H9 (cell line): ENCODE measurements at regions not wholly inside any gene's neighbourhood (a gene's known extent, or its start where the extent isn't known, plus 50 kb on each side); places are given as distances from the start of the nearest gene placed in this dataset.

Experiments used
- DNase-seq: peaks from one replicate; pipeline ENCODE4 v3.0.0-alpha.2; 2017
- H2AFZ ChIP-seq: one replicate; pipeline ENCODE4 v1.6.1; 2013; ENCODE audit warnings: mild to moderate bottlenecking, low read length, control low read depth, moderate library complexity
- H2AK5ac ChIP-seq: 2 replicates; pipeline ENCODE4 v1.6.1; 2013; ENCODE audit warnings: low read length, control low read depth, mixed read lengths; ENCODE audit not compliant: insufficient read length
- H2BK120ac ChIP-seq: one replicate; pipeline ENCODE4 v1.6.1; 2013; ENCODE audit warnings: low read depth, mild to moderate bottlenecking, low read length, control low read depth, inconsistent platforms; ENCODE audit not compliant: poor library complexity, severe bottlenecking
- H2BK12ac ChIP-seq: 2 replicates; pipeline ENCODE4 v1.6.1; 2013; ENCODE audit warnings: low read length, control low read depth, mixed read lengths, low read depth; ENCODE audit not compliant: insufficient read length
- H2BK15ac ChIP-seq: 2 replicates; pipeline ENCODE4 v1.6.1; 2013; ENCODE audit warnings: low read depth, low read length, control low read depth
- H2BK20ac ChIP-seq: one replicate; pipeline ENCODE4 v1.6.1; 2013; ENCODE audit warnings: low read depth, mild to moderate bottlenecking, low read length, control low read depth, inconsistent platforms; ENCODE audit not compliant: poor library complexity, severe bottlenecking
- H2BK5ac ChIP-seq: 2 replicates; pipeline ENCODE4 v1.6.1; 2013; ENCODE audit warnings: low read length, control low read depth, mixed read lengths; ENCODE audit not compliant: insufficient read length
- H3K14ac ChIP-seq: 2 replicates; pipeline ENCODE4 v1.6.1; 2013; ENCODE audit warnings: low read length, control low read depth; ENCODE audit not compliant: insufficient read depth
- H3K18ac ChIP-seq: 2 replicates; pipeline ENCODE4 v1.6.1; 2013; ENCODE audit warnings: low read depth, mild to moderate bottlenecking, mixed read lengths, low read length, control low read depth; ENCODE audit not compliant: insufficient read length
- H3K23ac ChIP-seq: 2 replicates; pipeline ENCODE4 v1.6.1; 2013; ENCODE audit warnings: low read length, control low read depth, mixed read lengths, low read depth; ENCODE audit not compliant: insufficient read length
- H3K23me2 ChIP-seq: 2 replicates; pipeline ENCODE4 v1.6.1; 2013; ENCODE audit warnings: low read depth, mild to moderate bottlenecking, mixed read lengths, low read length, control low read depth; ENCODE audit not compliant: insufficient read length, poor library complexity, severe bottlenecking
- H3K27ac ChIP-seq: 2 replicates; pipeline ENCODE4 v1.5.1; 2013; ENCODE audit warnings: low read length, control low read depth, mixed read lengths, low read depth; ENCODE audit not compliant: insufficient read length
- H3K27me3 ChIP-seq: 2 replicates; pipeline ENCODE4 v1.6.1; 2013; ENCODE audit warnings: low read length, control low read depth, inconsistent platforms; ENCODE audit not compliant: insufficient read depth
- H3K4ac ChIP-seq: 2 replicates; pipeline ENCODE4 v1.6.1; 2013; ENCODE audit warnings: low read depth, mild to moderate bottlenecking, control low read depth, inconsistent platforms, low read length, moderate library complexity
- H3K4me1 ChIP-seq: 2 replicates; pipeline ENCODE4 v1.6.1; 2013; ENCODE audit warnings: low read length, control low read depth, inconsistent platforms; ENCODE audit not compliant: insufficient read depth
- H3K4me2 ChIP-seq: 2 replicates; pipeline ENCODE4 v1.6.1; 2013; ENCODE audit warnings: low read length, control low read depth, mixed read lengths; ENCODE audit not compliant: insufficient read length, insufficient read depth
- H3K56ac ChIP-seq: 2 replicates; pipeline ENCODE4 v1.6.1; 2013; ENCODE audit warnings: low read depth, mild to moderate bottlenecking, mixed read lengths, low read length, control low read depth; ENCODE audit not compliant: insufficient read length
- H3K79me1 ChIP-seq: 2 replicates; pipeline ENCODE4 v1.6.1; 2013; ENCODE audit warnings: low read depth, mild to moderate bottlenecking, moderate library complexity, low read length, control low read depth, inconsistent platforms; ENCODE audit not compliant: insufficient read depth, poor library complexity, severe bottlenecking
- H3K79me2 ChIP-seq: 2 replicates; pipeline ENCODE4 v1.6.1; 2013; ENCODE audit warnings: low read length, control low read depth, inconsistent platforms; ENCODE audit not compliant: insufficient read depth
- H3K9ac ChIP-seq: 2 replicates; pipeline ENCODE4 v1.6.1; 2013; ENCODE audit warnings: low read length, control low read depth, mixed read lengths; ENCODE audit not compliant: insufficient read length; ENCODE audit errors: extremely low read depth
- H3K9me3 ChIP-seq: one replicate; pipeline ENCODE4 v1.6.1; 2013; ENCODE audit warnings: low read depth, low read length, inconsistent platforms; ENCODE audit not compliant: control insufficient read depth
- H3T11ph ChIP-seq: one replicate; pipeline ENCODE4 v1.6.1; 2013; ENCODE audit warnings: mild to moderate bottlenecking, low read length, control low read depth, inconsistent platforms
- H4K20me1 ChIP-seq: one replicate; pipeline ENCODE4 v1.6.1; 2013; ENCODE audit not compliant: control insufficient read depth, insufficient read length, insufficient read depth
- H4K5ac ChIP-seq: 2 replicates; pipeline ENCODE4 v1.6.1; 2013; ENCODE audit warnings: low read depth, mild to moderate bottlenecking, mixed read lengths, low read length, control low read depth; ENCODE audit not compliant: insufficient read length
- H4K8ac ChIP-seq: replicated peaks from 2 replicates; pipeline ENCODE4 v1.6.1; 2013; ENCODE audit warnings: low read length, control low read depth, mixed read lengths, low read depth; ENCODE audit not compliant: insufficient read length
- H4K91ac ChIP-seq: 2 replicates; pipeline ENCODE4 v1.6.1; 2013; ENCODE audit warnings: low read depth, mild to moderate bottlenecking, moderate library complexity, mixed read lengths, low read length, control low read depth; ENCODE audit not compliant: insufficient read length
- H3K27ac Mint-ChIP-seq, 3 experiments: 2 replicates in 2 of 3; 3 replicates in 1 of 3; pipeline ENCODE4 v1.8.0; 2020 to 2021; ENCODE audit warnings: mixed read lengths in 3 of 3, mild to moderate bottlenecking in 1 of 3, moderate library complexity in 1 of 3
- H3K27me3 Mint-ChIP-seq: 2 replicates; pipeline ENCODE4 v1.8.0; 2021; ENCODE audit warnings: low read depth, mild to moderate bottlenecking, moderate library complexity, mixed read lengths
- H3K36me3 Mint-ChIP-seq, 3 experiments: 2 replicates in 2 of 3; 3 replicates in 1 of 3; pipeline ENCODE4 v1.8.0; 2020 to 2021; ENCODE audit warnings: low read depth in 3 of 3, mixed read lengths in 3 of 3; ENCODE audit not compliant: insufficient read depth in 1 of 3
- H3K4me1 Mint-ChIP-seq, 2 experiments: 2 replicates each; pipeline ENCODE4 v1.8.0; 2020; ENCODE audit warnings: mixed read lengths in 2 of 2
- H3K4me3 Mint-ChIP-seq, 2 experiments: 2 replicates in 1 of 2; 3 replicates in 1 of 2; pipeline ENCODE4 v1.8.0; 2020 to 2021; ENCODE audit warnings: mild to moderate bottlenecking in 2 of 2, mixed read lengths in 2 of 2, moderate library complexity in 1 of 2
- H3K9me3 Mint-ChIP-seq, 2 experiments: 2 replicates in 1 of 2; 3 replicates in 1 of 2; pipeline ENCODE4 v1.8.0; 2020; ENCODE audit warnings: mild to moderate bottlenecking in 2 of 2, mixed read lengths in 2 of 2, moderate library complexity in 1 of 2
- WGBS: extraction: QIAGEN DNeasy Blood & Tissue Kit; methylation state at CpG from one replicate; pipeline ENCODE4 v1.1.7; 2013; ENCODE audit warnings: missing lambda C conversion rate, low lambda C conversion rate, mixed read lengths; ENCODE audit not compliant: insufficient read length; ENCODE audit errors: extremely low coverage; 5-methylcytosine and 5-hydroxymethylcytosine counted together
- TF ChIP-seq, protein P1 (sequence below): fragments of 200-600 bp; sonication (generic); conservative IDR thresholded peaks from 3 replicates; pipeline ENCODE4 v1.8.0; 2021; ENCODE audit warnings: antibody characterized with exemption, mild to moderate bottlenecking

DNA sequence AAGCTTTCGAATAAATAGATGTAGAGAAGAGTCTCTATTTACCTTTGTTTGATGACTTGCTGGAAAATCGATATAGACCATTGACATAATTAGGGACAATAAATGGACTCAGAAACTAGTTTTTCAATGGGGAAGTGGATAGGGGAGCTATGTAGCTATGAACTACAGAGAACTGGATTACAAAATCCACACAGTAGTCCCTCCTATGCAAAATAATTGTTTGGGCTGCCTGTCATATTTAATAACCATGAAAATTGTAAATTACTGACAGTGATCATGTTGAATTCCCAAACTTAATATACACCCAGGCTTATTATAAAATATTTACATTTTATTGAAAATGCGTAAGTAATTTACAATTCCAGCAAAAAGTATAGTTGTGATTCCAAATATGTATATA lies 333.1 kb upstream of the FAM241A start:
- H3K9me3 ChIP-seq: peaks cover 9% of the 10 kb centered on the region

More for the DNA sequence above, 333.1 kb upstream of the FAM241A start:
- Histone ChIP-seq H3K9ac (no peak overlapping the region), H3K79me1 (no peaks in the 10 kb centered on the region), H4K91ac (no peak overlapping the region), H3K27ac (no peak overlapping the region), H2BK120ac (no peak overlapping the region), H3K79me2 (no peaks in the 10 kb centered on the region), H3K4me1 (no peaks in the 10 kb centered on the region; the same call in 1 of the 2 replicates), H3K56ac (no peak overlapping the region), H2BK15ac (no peak overlapping the region), H3T11ph (no peak overlapping the region), H2BK20ac (no peak overlapping the region), H3K23me2 (no peaks in the 10 kb centered on the region), H3K14ac (no peak overlapping the region), H2AFZ (no peak overlapping the region), H3K27me3 (peaks cover 15% of the 10 kb centered on the region; the same call in 1 of the 2 replicates), H3K4me2 (no peak overlapping the region), H2BK12ac (no peak overlapping the region), H4K8ac (no peak overlapping the region), H2BK5ac (no peak overlapping the region), H4K20me1 (no peaks in the 10 kb centered on the region), H4K5ac (no peak overlapping the region), H3K18ac (no peak overlapping the region), H3K23ac (no peak overlapping the region), H2AK5ac (no peak overlapping the region), H3K4ac (no peak overlapping the region)
- Mint-ChIP-seq H3K36me3 (peaks cover 3 to 5% (median 4%) of the 10 kb centered on the region in 3 experiments; a peak in 5 of 7 replicates), H3K4me1 (peaks cover 20 to 21% of the 10 kb centered on the region in 2 experiments), H3K27ac (no peak overlapping the region), H3K4me3 (no peak overlapping the region), H3K9me3 (peaks cover 7 to 12% of the 10 kb centered on the region in 2 experiments), H3K27me3 (peaks cover 69% of the 10 kb centered on the region)
- DNase-seq: no peak
- TF ChIP-seq, protein P1, sequence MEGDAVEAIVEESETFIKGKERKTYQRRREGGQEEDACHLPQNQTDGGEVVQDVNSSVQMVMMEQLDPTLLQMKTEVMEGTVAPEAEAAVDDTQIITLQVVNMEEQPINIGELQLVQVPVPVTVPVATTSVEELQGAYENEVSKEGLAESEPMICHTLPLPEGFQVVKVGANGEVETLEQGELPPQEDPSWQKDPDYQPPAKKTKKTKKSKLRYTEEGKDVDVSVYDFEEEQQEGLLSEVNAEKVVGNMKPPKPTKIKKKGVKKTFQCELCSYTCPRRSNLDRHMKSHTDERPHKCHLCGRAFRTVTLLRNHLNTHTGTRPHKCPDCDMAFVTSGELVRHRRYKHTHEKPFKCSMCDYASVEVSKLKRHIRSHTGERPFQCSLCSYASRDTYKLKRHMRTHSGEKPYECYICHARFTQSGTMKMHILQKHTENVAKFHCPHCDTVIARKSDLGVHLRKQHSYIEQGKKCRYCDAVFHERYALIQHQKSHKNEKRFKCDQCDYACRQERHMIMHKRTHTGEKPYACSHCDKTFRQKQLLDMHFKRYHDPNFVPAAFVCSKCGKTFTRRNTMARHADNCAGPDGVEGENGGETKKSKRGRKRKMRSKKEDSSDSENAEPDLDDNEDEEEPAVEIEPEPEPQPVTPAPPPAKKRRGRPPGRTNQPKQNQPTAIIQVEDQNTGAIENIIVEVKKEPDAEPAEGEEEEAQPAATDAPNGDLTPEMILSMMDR: no peak
- no CpG with 5 or more reads among the region's 3 CpGs for WGBS
